GM19438 (cell line): ENCODE measurements at regions not wholly inside any gene's neighbourhood (a gene's known extent, or its start where the extent isn't known, plus 50 kb on each side); places are given as distances from the start of the nearest gene placed in this dataset.

Experiments
- ATAC-seq: cut with Tn5 transposase; IDR thresholded peaks from one replicate; pipeline ENCODE4 v1.9.1; 2021; ENCODE audit warnings: low read depth; ENCODE audit not compliant: unreplicated experiment

DNA sequence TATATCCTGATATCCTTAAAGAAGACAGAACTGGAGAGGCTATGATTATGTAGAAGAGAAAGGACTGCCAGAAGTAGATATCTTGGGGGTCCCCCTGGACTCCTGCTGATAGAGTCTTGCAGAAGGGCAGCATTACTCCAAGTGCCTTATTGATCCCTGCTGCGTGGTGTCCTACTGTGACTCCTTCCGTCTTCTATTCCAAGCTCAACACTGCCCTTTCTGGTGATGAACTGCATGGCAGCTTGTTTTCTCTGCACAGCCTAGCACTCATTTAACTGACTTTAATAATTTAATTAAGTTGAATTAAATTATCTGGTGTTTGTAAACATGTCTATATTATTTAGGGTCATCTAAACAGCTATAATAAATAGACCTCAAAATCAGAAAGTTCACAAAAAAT lies 194.1 kb upstream of the DSEL start:
- ATAC-seq, result no peak

DNA sequence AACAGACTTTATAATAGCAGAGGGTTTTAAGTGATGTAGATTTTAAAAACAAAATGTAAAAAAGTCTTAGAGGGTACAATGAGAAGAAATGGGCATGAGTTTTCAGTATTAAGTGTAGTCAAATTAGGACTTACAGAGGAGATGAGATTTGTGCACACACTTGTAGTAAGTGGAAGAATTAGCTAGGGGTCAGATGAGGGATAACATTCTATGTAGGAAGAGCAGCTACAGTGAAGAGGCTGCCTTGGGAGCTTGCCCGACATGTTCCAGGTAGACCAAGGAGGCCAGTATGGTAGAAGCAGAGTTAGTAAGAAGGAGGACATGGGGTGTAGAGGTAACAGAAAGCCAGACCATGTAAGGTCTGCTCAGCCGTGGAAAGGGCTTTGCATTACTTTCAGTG lies 189.2 kb upstream of the DSEL start:
- no peak for ATAC-seq

GRCh38 chr18:67695684-67696083 lies 179.2 kb upstream of the DSEL start:
- no peak for ATAC-seq

DNA sequence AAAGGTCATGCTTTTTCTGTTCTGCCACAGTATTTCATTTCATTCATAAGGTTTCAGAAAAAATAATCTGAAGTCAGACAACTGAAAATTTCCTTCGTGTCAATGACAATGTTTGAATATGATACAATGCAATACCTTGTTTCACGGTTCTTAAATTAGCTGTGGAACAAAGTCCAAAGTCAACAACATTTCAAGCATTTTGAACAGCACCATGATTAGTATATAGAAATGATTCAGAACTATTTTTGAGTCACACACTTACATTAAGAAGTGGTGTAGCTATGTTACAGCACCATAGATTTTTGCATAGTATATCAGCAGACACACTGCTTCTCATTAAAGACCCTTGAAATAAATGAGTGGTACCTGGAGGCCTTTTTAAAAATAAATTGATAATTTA lies 178.3 kb upstream of the DSEL start:
- ATAC-seq, result no peak

DNA sequence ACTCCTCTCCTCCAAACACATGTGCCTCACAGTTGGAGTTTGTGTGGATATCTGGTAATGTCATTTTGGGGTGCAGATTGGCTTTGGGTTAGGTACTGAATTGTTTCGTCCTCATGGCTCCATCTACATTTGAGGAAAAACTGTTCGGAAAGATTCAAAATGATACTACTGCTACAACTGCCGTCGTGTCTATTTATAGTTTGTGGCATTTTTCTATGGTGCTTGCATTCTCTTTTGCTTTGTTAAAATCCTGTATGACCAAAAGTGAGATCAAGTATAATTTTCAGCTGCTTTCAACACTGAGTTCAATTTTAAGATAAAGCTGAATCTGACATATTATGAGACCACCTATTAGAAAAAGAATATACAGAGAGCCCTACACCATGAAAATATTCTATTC lies 176.3 kb upstream of the DSEL start:
- no peak for ATAC-seq

- ATAC-seq, result no peak
Observed at GRCh38 chr18:67682516-67682915, 166.0 kb upstream of the DSEL start.

- no peak for ATAC-seq
Observed at GRCh38 chr18:67677489-67677888, 161.0 kb upstream of the DSEL start.

DNA sequence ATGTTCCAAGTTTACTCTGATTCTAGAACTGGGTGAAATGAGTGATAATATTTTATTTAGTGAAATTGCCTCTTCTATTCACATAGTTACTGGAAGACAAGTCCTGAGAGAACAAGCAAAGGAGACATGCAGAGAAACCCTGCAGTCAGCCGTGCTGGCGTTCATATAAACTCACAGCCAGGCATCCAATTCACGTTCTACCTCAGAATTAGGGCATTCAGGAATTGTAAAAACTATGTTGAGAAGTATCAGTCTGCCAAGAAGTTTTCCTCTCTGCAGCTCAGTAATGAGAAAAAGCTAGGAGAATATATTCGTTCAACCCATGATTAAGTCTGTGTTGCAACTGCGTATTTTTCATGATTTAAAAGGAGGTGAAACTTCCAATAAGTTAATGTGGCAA lies 156.2 kb upstream of the DSEL start:
- ATAC-seq, result no peak

DNA sequence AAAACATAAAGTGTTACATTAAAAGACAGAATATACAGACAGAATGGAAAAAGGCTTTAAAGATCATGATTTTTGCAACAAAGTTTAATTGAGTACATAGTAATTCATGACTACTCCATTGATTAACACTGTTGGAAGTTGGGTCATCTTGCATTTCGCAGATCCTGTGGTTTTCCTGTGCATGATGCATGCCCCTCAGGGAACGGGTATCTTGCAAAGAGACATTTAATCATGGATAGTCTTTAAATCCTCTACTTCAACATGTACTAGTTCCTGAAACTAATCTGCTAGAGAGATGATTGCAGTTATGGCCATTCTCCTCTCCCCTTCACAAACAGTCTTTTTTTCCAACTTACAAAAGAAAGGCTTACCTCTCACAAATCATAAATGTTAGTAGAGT lies 155.6 kb upstream of the DSEL start:
- ATAC-seq, result no peak

GRCh38 chr18:67670024-67670543 lies 153.6 kb upstream of the DSEL start:
- ATAC-seq, result no peak

GRCh38 chr18:67665266-67665665 lies 148.7 kb upstream of the DSEL start:
- no peak for ATAC-seq

- ATAC-seq, result no peak
Observed at GRCh38 chr18:67662996-67663395, 146.5 kb upstream of the DSEL start.

DNA sequence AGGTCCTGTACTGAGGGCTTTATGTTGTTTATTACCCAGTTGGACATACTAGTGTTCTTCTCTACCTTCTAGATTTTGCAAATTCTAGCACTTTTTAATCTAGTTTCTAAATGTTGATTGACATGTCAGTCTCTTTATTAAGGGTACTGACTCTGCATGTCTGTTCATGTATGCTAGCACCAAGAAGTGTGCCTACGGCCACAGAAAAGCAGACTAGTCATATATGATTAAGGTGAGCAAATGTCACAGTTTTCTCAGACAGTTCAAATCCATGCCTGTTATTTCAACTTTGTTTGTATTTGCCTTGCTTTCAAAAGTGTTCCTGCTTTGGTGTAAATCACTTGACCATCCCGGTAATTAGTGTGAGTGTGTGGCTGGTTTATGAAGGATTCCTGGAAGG lies 145.0 kb upstream of the DSEL start:
- ATAC-seq, result no peak

GRCh38 chr18:67654101-67654500 lies 137.6 kb upstream of the DSEL start:
- ATAC-seq, result no peak

DNA sequence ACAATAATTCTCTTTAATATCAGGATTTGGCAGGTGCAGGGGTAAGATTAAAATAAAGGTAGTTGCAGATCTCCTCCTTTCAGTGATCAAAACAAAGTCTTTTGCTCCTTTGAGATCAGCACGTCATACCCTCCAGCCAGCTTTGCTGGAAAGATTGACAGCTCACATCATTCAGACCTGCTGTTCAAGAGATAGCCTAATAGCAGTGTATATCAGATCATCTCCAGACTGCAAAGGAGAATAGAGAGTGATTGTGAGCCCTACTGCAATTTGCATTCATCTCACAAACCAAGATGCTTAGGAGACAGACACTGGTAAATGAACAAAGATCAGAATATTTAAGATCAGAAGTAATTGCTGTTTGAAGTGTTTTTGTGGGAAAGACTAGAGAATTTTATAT lies 135.8 kb upstream of the DSEL start:
- no peak for ATAC-seq

DNA sequence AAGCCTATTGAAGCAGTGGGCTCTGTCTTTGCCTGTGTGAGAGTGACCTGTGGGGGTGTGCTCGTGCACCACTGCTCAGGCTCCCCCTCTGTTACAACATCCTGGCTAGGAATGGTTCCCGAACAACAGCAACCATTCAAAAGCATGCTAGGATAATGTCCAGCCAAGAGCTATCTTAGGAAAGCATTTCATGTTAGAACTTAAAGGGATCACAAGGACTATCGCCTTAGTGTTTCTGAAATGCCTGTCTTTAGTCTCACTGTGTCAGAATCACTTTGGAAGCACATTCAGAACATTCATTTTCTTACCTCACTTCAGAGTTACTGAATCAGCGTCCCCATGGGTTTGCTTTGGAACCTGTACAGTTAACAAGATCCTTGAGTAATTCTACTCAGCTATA lies 134.9 kb upstream of the DSEL start:
- no peak for ATAC-seq

GRCh38 chr18:67650686-67651385 lies 134.3 kb upstream of the DSEL start:
- no peak for ATAC-seq

DNA sequence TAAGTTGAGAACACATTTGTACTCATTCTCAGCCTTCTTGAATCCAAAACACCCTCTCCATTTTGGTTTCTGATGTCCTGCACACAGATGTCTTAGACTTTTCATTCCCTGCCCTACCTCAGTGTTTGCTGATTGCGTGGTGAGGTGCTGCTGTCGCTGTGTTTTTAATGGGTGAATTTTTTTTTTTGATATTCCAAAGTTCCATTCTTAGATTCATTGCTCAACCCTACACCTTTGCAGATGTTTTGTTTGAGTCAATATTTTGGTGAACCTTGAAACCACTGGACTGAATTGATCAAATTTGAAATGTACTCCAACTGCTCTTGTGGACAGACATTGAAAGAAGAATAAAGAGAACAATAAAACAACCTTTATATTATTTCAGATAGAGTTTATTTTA lies 130.4 kb upstream of the DSEL start:
- no peak for ATAC-seq

DNA sequence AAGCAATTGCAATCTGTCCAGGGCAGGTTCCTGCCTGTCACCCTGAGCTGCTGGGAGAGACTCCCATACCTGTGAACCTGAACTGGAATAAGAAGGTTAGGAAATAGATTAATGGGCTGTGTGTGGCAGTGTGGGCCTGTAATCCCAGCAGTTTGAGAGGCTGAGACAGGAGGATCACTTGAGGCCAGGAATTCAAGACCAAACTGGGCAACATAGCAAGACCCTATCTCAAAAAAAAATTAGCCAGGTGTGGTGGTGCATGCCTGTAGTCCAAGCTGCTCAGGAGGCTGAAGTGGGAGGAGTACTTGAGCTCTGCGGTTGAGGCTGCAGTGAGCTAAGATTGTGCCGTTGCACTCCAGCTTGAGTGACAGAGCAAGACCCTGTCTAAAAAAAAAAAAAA lies 127.7 kb upstream of the DSEL start:
- no peak for ATAC-seq

DNA sequence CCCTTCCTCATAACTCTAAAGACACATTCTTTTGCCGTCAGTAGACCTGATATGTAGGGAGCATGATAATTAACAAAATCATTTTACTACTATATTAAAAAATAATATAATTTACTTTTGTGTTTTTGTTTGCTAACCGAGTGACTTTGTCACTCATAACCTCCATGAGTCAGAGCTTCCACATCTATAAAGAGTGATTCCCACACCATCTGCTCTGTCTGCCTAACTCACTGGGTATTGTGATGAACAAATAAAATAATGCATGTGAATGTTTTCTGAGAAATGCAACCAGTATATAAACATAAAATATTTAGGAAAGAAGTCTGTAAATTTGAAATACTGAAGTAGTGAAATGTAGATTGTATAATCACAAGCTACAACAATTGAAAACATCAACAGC lies 123.4 kb upstream of the DSEL start:
- no peak for ATAC-seq

GRCh38 chr18:67636597-67637385 lies 120.3 kb upstream of the DSEL start:
- ATAC-seq, result no peak
